H9 (cell line): ENCODE measurements at regions not wholly inside any gene's neighbourhood (a gene's known extent, or its start where the extent isn't known, plus 50 kb on each side); places are given as distances from the start of the nearest gene placed in this dataset.

ENCODE experiments used
- DNase-seq: peaks from one replicate; pipeline ENCODE4 v3.0.0-alpha.2; 2017
- H2AFZ ChIP-seq: one replicate; pipeline ENCODE4 v1.6.1; 2013; ENCODE audit warnings: mild to moderate bottlenecking, low read length, control low read depth, moderate library complexity
- H2AK5ac ChIP-seq: 2 replicates; pipeline ENCODE4 v1.6.1; 2013; ENCODE audit warnings: low read length, control low read depth, mixed read lengths; ENCODE audit not compliant: insufficient read length
- H2BK120ac ChIP-seq: one replicate; pipeline ENCODE4 v1.6.1; 2013; ENCODE audit warnings: low read depth, mild to moderate bottlenecking, low read length, control low read depth, inconsistent platforms; ENCODE audit not compliant: poor library complexity, severe bottlenecking
- H2BK12ac ChIP-seq: 2 replicates; pipeline ENCODE4 v1.6.1; 2013; ENCODE audit warnings: low read length, control low read depth, mixed read lengths, low read depth; ENCODE audit not compliant: insufficient read length
- H2BK15ac ChIP-seq: 2 replicates; pipeline ENCODE4 v1.6.1; 2013; ENCODE audit warnings: low read depth, low read length, control low read depth
- H2BK20ac ChIP-seq: one replicate; pipeline ENCODE4 v1.6.1; 2013; ENCODE audit warnings: low read depth, mild to moderate bottlenecking, low read length, control low read depth, inconsistent platforms; ENCODE audit not compliant: poor library complexity, severe bottlenecking
- H2BK5ac ChIP-seq: 2 replicates; pipeline ENCODE4 v1.6.1; 2013; ENCODE audit warnings: low read length, control low read depth, mixed read lengths; ENCODE audit not compliant: insufficient read length
- H3K14ac ChIP-seq: 2 replicates; pipeline ENCODE4 v1.6.1; 2013; ENCODE audit warnings: low read length, control low read depth; ENCODE audit not compliant: insufficient read depth
- H3K18ac ChIP-seq: 2 replicates; pipeline ENCODE4 v1.6.1; 2013; ENCODE audit warnings: low read depth, mild to moderate bottlenecking, mixed read lengths, low read length, control low read depth; ENCODE audit not compliant: insufficient read length
- H3K23ac ChIP-seq: 2 replicates; pipeline ENCODE4 v1.6.1; 2013; ENCODE audit warnings: low read length, control low read depth, mixed read lengths, low read depth; ENCODE audit not compliant: insufficient read length
- H3K23me2 ChIP-seq: 2 replicates; pipeline ENCODE4 v1.6.1; 2013; ENCODE audit warnings: low read depth, mild to moderate bottlenecking, mixed read lengths, low read length, control low read depth; ENCODE audit not compliant: insufficient read length, poor library complexity, severe bottlenecking
- H3K27ac ChIP-seq: 2 replicates; pipeline ENCODE4 v1.5.1; 2013; ENCODE audit warnings: low read length, control low read depth, mixed read lengths, low read depth; ENCODE audit not compliant: insufficient read length
- H3K27me3 ChIP-seq: 2 replicates; pipeline ENCODE4 v1.6.1; 2013; ENCODE audit warnings: low read length, control low read depth, inconsistent platforms; ENCODE audit not compliant: insufficient read depth
- H3K4ac ChIP-seq: 2 replicates; pipeline ENCODE4 v1.6.1; 2013; ENCODE audit warnings: low read depth, mild to moderate bottlenecking, control low read depth, inconsistent platforms, low read length, moderate library complexity
- H3K4me1 ChIP-seq: 2 replicates; pipeline ENCODE4 v1.6.1; 2013; ENCODE audit warnings: low read length, control low read depth, inconsistent platforms; ENCODE audit not compliant: insufficient read depth
- H3K4me2 ChIP-seq: 2 replicates; pipeline ENCODE4 v1.6.1; 2013; ENCODE audit warnings: low read length, control low read depth, mixed read lengths; ENCODE audit not compliant: insufficient read length, insufficient read depth
- H3K56ac ChIP-seq: 2 replicates; pipeline ENCODE4 v1.6.1; 2013; ENCODE audit warnings: low read depth, mild to moderate bottlenecking, mixed read lengths, low read length, control low read depth; ENCODE audit not compliant: insufficient read length
- H3K79me1 ChIP-seq: 2 replicates; pipeline ENCODE4 v1.6.1; 2013; ENCODE audit warnings: low read depth, mild to moderate bottlenecking, moderate library complexity, low read length, control low read depth, inconsistent platforms; ENCODE audit not compliant: insufficient read depth, poor library complexity, severe bottlenecking
- H3K79me2 ChIP-seq: 2 replicates; pipeline ENCODE4 v1.6.1; 2013; ENCODE audit warnings: low read length, control low read depth, inconsistent platforms; ENCODE audit not compliant: insufficient read depth
- H3K9ac ChIP-seq: 2 replicates; pipeline ENCODE4 v1.6.1; 2013; ENCODE audit warnings: low read length, control low read depth, mixed read lengths; ENCODE audit not compliant: insufficient read length; ENCODE audit errors: extremely low read depth
- H3K9me3 ChIP-seq: one replicate; pipeline ENCODE4 v1.6.1; 2013; ENCODE audit warnings: low read depth, low read length, inconsistent platforms; ENCODE audit not compliant: control insufficient read depth
- H3T11ph ChIP-seq: one replicate; pipeline ENCODE4 v1.6.1; 2013; ENCODE audit warnings: mild to moderate bottlenecking, low read length, control low read depth, inconsistent platforms
- H4K20me1 ChIP-seq: one replicate; pipeline ENCODE4 v1.6.1; 2013; ENCODE audit not compliant: control insufficient read depth, insufficient read length, insufficient read depth
- H4K5ac ChIP-seq: 2 replicates; pipeline ENCODE4 v1.6.1; 2013; ENCODE audit warnings: low read depth, mild to moderate bottlenecking, mixed read lengths, low read length, control low read depth; ENCODE audit not compliant: insufficient read length
- H4K8ac ChIP-seq: replicated peaks from 2 replicates; pipeline ENCODE4 v1.6.1; 2013; ENCODE audit warnings: low read length, control low read depth, mixed read lengths, low read depth; ENCODE audit not compliant: insufficient read length
- H4K91ac ChIP-seq: 2 replicates; pipeline ENCODE4 v1.6.1; 2013; ENCODE audit warnings: low read depth, mild to moderate bottlenecking, moderate library complexity, mixed read lengths, low read length, control low read depth; ENCODE audit not compliant: insufficient read length
- H3K27ac Mint-ChIP-seq, 3 experiments: 2 replicates in 2 of 3; 3 replicates in 1 of 3; pipeline ENCODE4 v1.8.0; 2020 to 2021; ENCODE audit warnings: mixed read lengths in 3 of 3, mild to moderate bottlenecking in 1 of 3, moderate library complexity in 1 of 3
- H3K27me3 Mint-ChIP-seq: 2 replicates; pipeline ENCODE4 v1.8.0; 2021; ENCODE audit warnings: low read depth, mild to moderate bottlenecking, moderate library complexity, mixed read lengths
- H3K36me3 Mint-ChIP-seq, 3 experiments: 2 replicates in 2 of 3; 3 replicates in 1 of 3; pipeline ENCODE4 v1.8.0; 2020 to 2021; ENCODE audit warnings: low read depth in 3 of 3, mixed read lengths in 3 of 3; ENCODE audit not compliant: insufficient read depth in 1 of 3
- H3K4me1 Mint-ChIP-seq, 2 experiments: 2 replicates each; pipeline ENCODE4 v1.8.0; 2020; ENCODE audit warnings: mixed read lengths in 2 of 2
- H3K4me3 Mint-ChIP-seq, 2 experiments: 2 replicates in 1 of 2; 3 replicates in 1 of 2; pipeline ENCODE4 v1.8.0; 2020 to 2021; ENCODE audit warnings: mild to moderate bottlenecking in 2 of 2, mixed read lengths in 2 of 2, moderate library complexity in 1 of 2
- H3K9me3 Mint-ChIP-seq, 2 experiments: 2 replicates in 1 of 2; 3 replicates in 1 of 2; pipeline ENCODE4 v1.8.0; 2020; ENCODE audit warnings: mild to moderate bottlenecking in 2 of 2, mixed read lengths in 2 of 2, moderate library complexity in 1 of 2
- WGBS: extraction: QIAGEN DNeasy Blood & Tissue Kit; methylation state at CpG from one replicate; pipeline ENCODE4 v1.1.7; 2013; ENCODE audit warnings: missing lambda C conversion rate, low lambda C conversion rate, mixed read lengths; ENCODE audit not compliant: insufficient read length; ENCODE audit errors: extremely low coverage; 5-methylcytosine and 5-hydroxymethylcytosine counted together
- TF ChIP-seq, protein P1 (sequence below): fragments of 200-600 bp; sonication (generic); conservative IDR thresholded peaks from 3 replicates; pipeline ENCODE4 v1.8.0; 2021; ENCODE audit warnings: antibody characterized with exemption, mild to moderate bottlenecking

DNA sequence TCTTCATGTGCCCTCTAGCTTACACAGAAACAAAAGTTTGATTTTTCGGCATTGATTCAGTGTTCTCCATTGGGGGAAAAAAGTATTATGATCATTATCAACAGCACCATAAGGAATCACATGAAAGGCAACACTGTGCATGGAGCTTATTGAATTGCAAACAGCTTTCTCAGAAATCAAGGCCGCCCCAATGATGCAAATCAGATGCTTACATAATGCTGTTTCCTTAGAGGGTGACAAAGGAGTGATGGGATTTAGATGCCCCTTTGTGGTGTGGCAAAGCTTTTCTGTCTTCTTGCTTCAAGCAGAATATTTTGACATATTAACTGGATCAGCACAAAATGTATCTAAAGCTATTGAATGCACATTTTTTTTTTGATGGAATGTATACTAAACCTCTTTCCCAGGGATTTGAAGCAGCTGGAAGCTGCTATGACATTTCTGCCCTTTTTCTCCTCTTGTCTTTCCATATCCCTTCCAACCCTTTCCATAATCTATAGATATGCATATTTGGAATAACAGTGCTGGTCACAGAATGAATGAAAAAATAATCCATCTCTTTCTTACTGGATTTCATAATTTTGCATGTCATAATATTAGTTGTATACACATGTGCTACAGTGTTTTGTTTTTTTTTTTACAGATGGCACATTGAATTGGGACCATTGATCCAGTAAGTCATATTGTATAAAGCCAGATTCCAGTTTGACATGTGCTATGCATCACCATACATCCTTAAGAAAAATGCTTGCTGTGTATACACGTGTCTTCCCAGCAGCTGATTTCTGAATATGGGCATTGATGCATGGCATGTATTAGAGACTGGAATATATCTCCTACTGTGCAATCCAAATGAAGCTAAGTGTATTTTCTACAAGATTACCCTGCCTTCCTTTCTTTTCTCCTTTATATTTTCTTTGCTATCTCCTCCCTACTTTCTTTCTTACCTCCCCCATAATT is 259.7 kb upstream of the DCN start:
- H3K36me3 Mint-ChIP-seq, result no peaks in the 10 kb centered on the region
- H3K27ac ChIP-seq, result no peak overlapping the region
- H4K20me1 ChIP-seq, result no peaks in the 10 kb centered on the region
- H3K23ac ChIP-seq, result no peak overlapping the region
- H3K9me3 Mint-ChIP-seq, result no peaks in the 10 kb centered on the region
- H2BK12ac ChIP-seq, result no peak overlapping the region
- H3K79me2 ChIP-seq, result no peaks in the 10 kb centered on the region
- H4K8ac ChIP-seq, result no peak overlapping the region
- TF ChIP-seq, protein P1, sequence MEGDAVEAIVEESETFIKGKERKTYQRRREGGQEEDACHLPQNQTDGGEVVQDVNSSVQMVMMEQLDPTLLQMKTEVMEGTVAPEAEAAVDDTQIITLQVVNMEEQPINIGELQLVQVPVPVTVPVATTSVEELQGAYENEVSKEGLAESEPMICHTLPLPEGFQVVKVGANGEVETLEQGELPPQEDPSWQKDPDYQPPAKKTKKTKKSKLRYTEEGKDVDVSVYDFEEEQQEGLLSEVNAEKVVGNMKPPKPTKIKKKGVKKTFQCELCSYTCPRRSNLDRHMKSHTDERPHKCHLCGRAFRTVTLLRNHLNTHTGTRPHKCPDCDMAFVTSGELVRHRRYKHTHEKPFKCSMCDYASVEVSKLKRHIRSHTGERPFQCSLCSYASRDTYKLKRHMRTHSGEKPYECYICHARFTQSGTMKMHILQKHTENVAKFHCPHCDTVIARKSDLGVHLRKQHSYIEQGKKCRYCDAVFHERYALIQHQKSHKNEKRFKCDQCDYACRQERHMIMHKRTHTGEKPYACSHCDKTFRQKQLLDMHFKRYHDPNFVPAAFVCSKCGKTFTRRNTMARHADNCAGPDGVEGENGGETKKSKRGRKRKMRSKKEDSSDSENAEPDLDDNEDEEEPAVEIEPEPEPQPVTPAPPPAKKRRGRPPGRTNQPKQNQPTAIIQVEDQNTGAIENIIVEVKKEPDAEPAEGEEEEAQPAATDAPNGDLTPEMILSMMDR, result no peak
- no peak overlapping the region for H2BK20ac ChIP-seq
- no peaks in the 10 kb centered on the region for H3K27me3 ChIP-seq
- no peak overlapping the region for H2AK5ac ChIP-seq
- no peaks in the 10 kb centered on the region for H3K79me1 ChIP-seq
- H3K4me1 ChIP-seq, result no peaks in the 10 kb centered on the region; the same call in 1 of the 2 replicates
- no peaks in the 10 kb centered on the region for H3K9me3 ChIP-seq
- H3K4me3 Mint-ChIP-seq, result no peak overlapping the region
- H3K18ac ChIP-seq, result no peak overlapping the region
- H3K56ac ChIP-seq, result no peak overlapping the region
- no peaks in the 10 kb centered on the region for H3K27me3 Mint-ChIP-seq
- H3K4me1 Mint-ChIP-seq, result peaks cover 6 to 7% of the 10 kb centered on the region in 2 experiments
- H3K27ac Mint-ChIP-seq, result no peak overlapping the region
- H3K4me2 ChIP-seq, result no peak overlapping the region
- H3K9ac ChIP-seq, result no peak overlapping the region
- H2BK15ac ChIP-seq, result no peak overlapping the region
- no peak overlapping the region for H3K14ac ChIP-seq
- WGBS, result no CpG with 5 or more reads among the region's 3 CpGs
- no peak for DNase-seq
- H4K5ac ChIP-seq, result no peak overlapping the region
- no peak overlapping the region for H3K4ac ChIP-seq
- H4K91ac ChIP-seq, result no peak overlapping the region
- no peak overlapping the region for H2BK120ac ChIP-seq
- H2BK5ac ChIP-seq, result no peak overlapping the region
- H3K23me2 ChIP-seq, result no peaks in the 10 kb centered on the region
- no peak overlapping the region for H2AFZ ChIP-seq
- no peak overlapping the region for H3T11ph ChIP-seq
